ENCODE measurements at regions not wholly inside any gene's neighbourhood (a gene's known extent, or its start where the extent isn't known, plus 50 kb on each side); places are given as distances from the start of the nearest gene placed in this dataset.

GRCh38 chr20:52244702-52245101 lies 53.1 kb upstream of the ZFP64 start:
- TF ChIP-seq CTCF (IDR thresholded peaks at IDR 0.05; ENCODE audit: poor library complexity, severe bottlenecking): no peak
- TF ChIP-seq MXI1 (conservative IDR thresholded peaks at IDR 0.05; ENCODE audit: poor library complexity, severe bottlenecking): no peak
